ENCODE measurements at regions not wholly inside any gene's neighbourhood (a gene's known extent, or its start where the extent isn't known, plus 50 kb on each side); places are given as distances from the start of the nearest gene placed in this dataset.

DNA sequence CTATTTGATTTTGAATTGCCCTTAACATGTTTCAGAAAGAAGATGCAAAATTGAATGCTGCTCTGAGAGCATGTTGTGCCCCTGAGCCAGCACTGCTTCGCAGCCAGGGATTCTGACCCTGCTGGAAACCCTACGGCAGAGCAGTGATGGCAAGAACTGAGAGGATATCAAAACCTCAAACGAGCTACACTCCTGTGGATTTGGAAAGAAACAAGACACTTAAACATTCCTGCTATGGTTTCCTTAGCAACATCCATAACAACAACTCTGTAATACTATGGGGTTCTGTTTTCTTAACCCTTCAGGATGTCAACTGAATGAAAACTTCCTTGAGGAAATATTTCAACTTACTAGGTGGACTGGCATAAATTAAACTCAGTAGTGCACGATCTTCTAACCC lies 649.1 kb downstream of the NYAP2 start:
- H4K8ac ChIP-seq (replicated peaks; ENCODE audit: insufficient read length, low read depth, low read length), result no peak overlapping the region
- Mint-ChIP-seq H3K36me3 (ENCODE audit: insufficient read depth in 1 of 3, low read depth in 3 of 3) (no peaks in the 10 kb centered on the region), H3K9me3 (no peaks in the 10 kb centered on the region), H3K27me3 (ENCODE audit: low read depth) (no peaks in the 10 kb centered on the region), H3K4me1 (peaks cover 7 to 9% of the 10 kb centered on the region in 2 experiments), H3K27ac (peak overlapping the region in 1 of 3 experiments; percentile 75; a peak in 2 of 7 replicates), H3K4me3 (no peak overlapping the region)
- no peak overlapping the region for H4K5ac ChIP-seq (ENCODE audit: insufficient read length, low read depth, low read length)
- no peak for DNase-seq
- no peaks in the 10 kb centered on the region for H3K23me2 ChIP-seq (ENCODE audit: insufficient read length, low read depth, low read length, poor library complexity, severe bottlenecking)
- H4K20me1 ChIP-seq (ENCODE audit: control insufficient read depth, insufficient read depth, insufficient read length), result no peaks in the 10 kb centered on the region
- no peak overlapping the region for H3K9ac ChIP-seq (ENCODE audit: extremely low read depth, insufficient read length, low read length)
- H2BK20ac ChIP-seq (ENCODE audit: low read depth, low read length, poor library complexity, severe bottlenecking), result no peak overlapping the region
- H3T11ph ChIP-seq (ENCODE audit: low read length), result no peak overlapping the region
- H4K91ac ChIP-seq (ENCODE audit: insufficient read length, low read depth, low read length), result no peak overlapping the region
- no peak overlapping the region for H2AFZ ChIP-seq (ENCODE audit: low read length)
- no peaks in the 10 kb centered on the region for H3K9me3 ChIP-seq (ENCODE audit: control insufficient read depth, low read depth, low read length)
- H3K79me2 ChIP-seq (ENCODE audit: insufficient read depth, low read length), result no peaks in the 10 kb centered on the region
- TF ChIP-seq, protein P1, sequence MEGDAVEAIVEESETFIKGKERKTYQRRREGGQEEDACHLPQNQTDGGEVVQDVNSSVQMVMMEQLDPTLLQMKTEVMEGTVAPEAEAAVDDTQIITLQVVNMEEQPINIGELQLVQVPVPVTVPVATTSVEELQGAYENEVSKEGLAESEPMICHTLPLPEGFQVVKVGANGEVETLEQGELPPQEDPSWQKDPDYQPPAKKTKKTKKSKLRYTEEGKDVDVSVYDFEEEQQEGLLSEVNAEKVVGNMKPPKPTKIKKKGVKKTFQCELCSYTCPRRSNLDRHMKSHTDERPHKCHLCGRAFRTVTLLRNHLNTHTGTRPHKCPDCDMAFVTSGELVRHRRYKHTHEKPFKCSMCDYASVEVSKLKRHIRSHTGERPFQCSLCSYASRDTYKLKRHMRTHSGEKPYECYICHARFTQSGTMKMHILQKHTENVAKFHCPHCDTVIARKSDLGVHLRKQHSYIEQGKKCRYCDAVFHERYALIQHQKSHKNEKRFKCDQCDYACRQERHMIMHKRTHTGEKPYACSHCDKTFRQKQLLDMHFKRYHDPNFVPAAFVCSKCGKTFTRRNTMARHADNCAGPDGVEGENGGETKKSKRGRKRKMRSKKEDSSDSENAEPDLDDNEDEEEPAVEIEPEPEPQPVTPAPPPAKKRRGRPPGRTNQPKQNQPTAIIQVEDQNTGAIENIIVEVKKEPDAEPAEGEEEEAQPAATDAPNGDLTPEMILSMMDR (conservative IDR thresholded peaks at IDR 0.05), result no peak
- no peak overlapping the region for H3K56ac ChIP-seq (ENCODE audit: insufficient read length, low read depth, low read length)
- H3K4me2 ChIP-seq (ENCODE audit: insufficient read depth, insufficient read length, low read length), result no peak overlapping the region
- no peak overlapping the region for H3K23ac ChIP-seq (ENCODE audit: insufficient read length, low read depth, low read length)
- no peak overlapping the region for H3K4ac ChIP-seq (ENCODE audit: low read depth, low read length)
- no peak overlapping the region for H2BK12ac ChIP-seq (ENCODE audit: insufficient read length, low read depth, low read length)
- H3K27ac ChIP-seq (ENCODE audit: insufficient read length, low read depth, low read length), result no peak overlapping the region
- H3K27me3 ChIP-seq (ENCODE audit: insufficient read depth, low read length), result no peaks in the 10 kb centered on the region
- no peak overlapping the region for H3K14ac ChIP-seq (ENCODE audit: insufficient read depth, low read length)
- H2BK15ac ChIP-seq (ENCODE audit: low read depth, low read length), result no peak overlapping the region
- H2AK5ac ChIP-seq (ENCODE audit: insufficient read length, low read length), result no peak overlapping the region
- no peak overlapping the region for H2BK5ac ChIP-seq (ENCODE audit: insufficient read length, low read length)
- no peaks in the 10 kb centered on the region for H3K79me1 ChIP-seq (ENCODE audit: insufficient read depth, low read depth, low read length, poor library complexity, severe bottlenecking)
- no peak overlapping the region for H2BK120ac ChIP-seq (ENCODE audit: low read depth, low read length, poor library complexity, severe bottlenecking)
- no CpG with 5 or more reads among the region's 4 CpGs for WGBS (ENCODE audit: extremely low coverage, insufficient read length, low lambda C conversion rate)
- no peak overlapping the region for H3K18ac ChIP-seq (ENCODE audit: insufficient read length, low read depth, low read length)
- no peaks in the 10 kb centered on the region for H3K4me1 ChIP-seq (ENCODE audit: insufficient read depth, low read length)

Measured in H9 (cell line).